Thyroid gland (tissue), 4 donors: ENCODE measurements at regions not wholly inside any gene's neighbourhood (a gene's known extent, or its start where the extent isn't known, plus 50 kb on each side); places are given as distances from the start of the nearest gene placed in this dataset.

Experiments used
- CTCF ChIP-seq, 6 experiments: fragments of 200-600 bp in 3 of 6; fragments of 450-650 bp in 3 of 6; sonication (generic) in 3 of 6; IDR thresholded peaks; one replicate each; pipeline ENCODE4 v1.5.1; 2016 to 2019; ENCODE audit warnings: antibody characterized with exemption in 6 of 6, mild to moderate bottlenecking in 2 of 6, inconsistent platforms in 1 of 6, moderate library complexity in 1 of 6
- POLR2A ChIP-seq, 2 donors: fragments of 450-650 bp; IDR thresholded peaks; one replicate each; pipeline ENCODE4 v1.6.1; 2017; ENCODE audit warnings: antibody characterized with exemption in 2 of 2, mild to moderate bottlenecking in 2 of 2, moderate library complexity in 1 of 2

GRCh38 chr2:82120654-82121053 lies 1816.1 kb upstream of the LRRTM1 start:
- TF ChIP-seq POLR2A (IDR thresholded peaks at IDR 0.05) = no peak
- no peak for TF ChIP-seq CTCF (IDR thresholded peaks at IDR 0.05)
